Right cardiac atrium (tissue), 5 donors: ENCODE measurements at regions not wholly inside any gene's neighbourhood (a gene's known extent, or its start where the extent isn't known, plus 50 kb on each side); places are given as distances from the start of the nearest gene placed in this dataset.
A peak's percentile ranks its signal among the peaks of the same experiment; 100 is the strongest.

Experiments used
- ATAC-seq, 2 donors: fragments of 200-7000 bp; cut with Tn5 transposase; one replicate each; pipeline versions ENCODE4 v1.8.0 to v1.9.1; 2020; ENCODE audit warnings: moderate library complexity in 2 of 2, mild to moderate bottlenecking in 1 of 2
- DNase-seq, 3 donors: peaks; one replicate each; pipeline ENCODE4 v3.0.0-alpha.2; 2020
- H3K27ac ChIP-seq: one replicate; pipeline ENCODE4 v1.5.1; 2013; ENCODE audit warnings: mild to moderate bottlenecking, low read length, control low read depth, moderate library complexity
- H3K27me3 ChIP-seq: one replicate; pipeline ENCODE4 v1.6.1; 2013; ENCODE audit not compliant: control insufficient read depth, insufficient read depth
- H3K4me1 ChIP-seq: one replicate; pipeline ENCODE4 v1.6.1; 2013; ENCODE audit warnings: low read length; ENCODE audit not compliant: control insufficient read depth, insufficient read depth
- H3K4me3 ChIP-seq: one replicate; pipeline ENCODE4 v1.5.1; 2013; ENCODE audit warnings: low read length, control low read depth
- H3K9me3 ChIP-seq: one replicate; pipeline ENCODE4 v1.6.1; 2013; ENCODE audit warnings: low read length; ENCODE audit not compliant: control insufficient read depth
- WGBS: extraction: QIAGEN DNeasy Blood & Tissue Kit; methylation state at CpG from one replicate; pipeline ENCODE4 v1.1.7; 2013; 5-methylcytosine and 5-hydroxymethylcytosine counted together
- intact Hi-C, 4 donors: fragments of 100-400 bp; cut with DNase I; formaldehyde crosslinking; loops; one replicate each; pipeline versions ENCODE4 v1.11.0 to v1.14.0; 2022 to 2023
- donor health status: healthy with polysubstance abuse.
- donor health status: DM: no; HTN: yes; CAD: no.
- donor health status: DM: no; HTN: no; CAD: no.
- donor health status: DM: no; HTN: yes; CAD: no; lungs with severe emphysema.
- donor health status: DM: yes; HTN: yes; CAD: no.

DNA sequence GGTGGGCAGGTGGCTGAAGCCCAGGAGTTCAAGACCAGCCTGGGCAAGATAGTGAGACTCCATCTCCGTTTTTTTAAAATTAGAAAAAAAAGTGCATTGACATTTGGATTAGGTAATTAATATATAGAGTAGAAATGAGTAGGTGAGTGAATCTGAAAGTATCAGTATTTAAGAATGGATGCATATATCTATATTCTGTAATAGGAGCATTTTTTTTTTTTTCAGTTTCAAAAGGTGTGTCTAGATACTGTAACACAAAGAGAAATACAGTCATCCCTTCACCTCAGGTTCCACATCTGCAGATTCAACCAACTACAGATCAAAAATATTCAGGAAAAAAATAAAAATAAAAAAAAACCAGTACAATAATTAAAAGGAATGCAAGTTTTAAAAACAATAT is 50.8 kb downstream of the RBM27 start:
- intact Hi-C loops = no loop called here
- Histone ChIP-seq H3K27ac (no peak overlapping the region), H3K9me3 (no peaks in the 10 kb centered on the region), H3K4me1 (no peaks in the 10 kb centered on the region), H3K4me3 (no peak overlapping the region), H3K27me3 (no peaks in the 10 kb centered on the region)
- ATAC-seq (no peak), DNase-seq (no peak)
- WGBS = 92% methylated on average over 1 of the region's 1 CpG

DNA sequence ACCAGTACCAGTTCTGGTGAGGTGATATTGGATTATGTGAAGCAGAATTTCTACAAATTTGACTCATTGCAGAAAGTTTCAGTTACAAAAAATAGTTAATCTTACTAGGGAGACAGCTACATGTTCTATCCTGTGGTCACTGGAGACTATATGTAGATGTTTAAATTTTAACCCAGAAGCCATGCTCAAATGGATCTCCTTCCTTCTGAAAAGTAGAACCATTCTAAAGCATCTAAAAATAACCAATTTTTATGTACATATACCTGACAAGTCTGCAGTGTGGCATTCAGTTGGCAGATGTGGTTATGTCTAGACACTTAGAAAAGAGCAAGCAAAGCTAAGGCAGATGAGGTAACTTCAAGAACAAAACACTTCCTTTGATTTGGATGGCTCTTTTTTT is 65.5 kb upstream of the POU4F3 start:
- DNase-seq = no peak
- H3K9me3 ChIP-seq = no peaks in the 10 kb centered on the region
- H3K27me3 ChIP-seq = no peaks in the 10 kb centered on the region
- H3K4me3 ChIP-seq = no peak overlapping the region
- no peak for ATAC-seq
- no peak overlapping the region for H3K27ac ChIP-seq
- H3K4me1 ChIP-seq = no peaks in the 10 kb centered on the region
- intact Hi-C loops = no loop called here

DNA sequence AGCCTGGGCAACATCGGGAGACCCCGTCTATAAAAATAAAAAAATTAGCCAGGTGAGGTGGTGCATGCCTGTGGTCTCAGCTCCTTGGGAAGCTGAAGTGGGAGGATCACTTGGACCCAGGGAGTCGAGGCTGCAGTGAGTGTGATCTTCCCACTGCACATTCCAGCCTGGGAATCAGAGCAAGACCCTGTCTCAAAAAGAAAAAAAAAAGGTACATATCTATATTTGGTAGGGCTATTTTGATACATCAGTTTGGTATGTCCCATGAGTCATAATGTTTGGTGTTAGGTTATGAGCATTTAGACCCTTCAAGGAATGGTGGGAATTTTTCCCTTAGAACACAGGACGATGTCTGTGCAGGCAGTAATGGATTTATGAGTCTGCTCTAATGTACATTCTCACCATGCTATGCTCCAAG is 55.3 kb upstream of the POU4F3 start:
- no peak overlapping the region for H3K27ac ChIP-seq
- no peaks in the 10 kb centered on the region for H3K9me3 ChIP-seq
- H3K27me3 ChIP-seq = no peaks in the 10 kb centered on the region
- no peaks in the 10 kb centered on the region for H3K4me1 ChIP-seq
- ATAC-seq (peak in 1 of 2 donors; percentile 39), DNase-seq (no peak)
- WGBS = 61% methylated on average over 4 of the region's 4 CpGs
- intact Hi-C loops = no loop called here
- H3K4me3 ChIP-seq = no peak overlapping the region

DNA sequence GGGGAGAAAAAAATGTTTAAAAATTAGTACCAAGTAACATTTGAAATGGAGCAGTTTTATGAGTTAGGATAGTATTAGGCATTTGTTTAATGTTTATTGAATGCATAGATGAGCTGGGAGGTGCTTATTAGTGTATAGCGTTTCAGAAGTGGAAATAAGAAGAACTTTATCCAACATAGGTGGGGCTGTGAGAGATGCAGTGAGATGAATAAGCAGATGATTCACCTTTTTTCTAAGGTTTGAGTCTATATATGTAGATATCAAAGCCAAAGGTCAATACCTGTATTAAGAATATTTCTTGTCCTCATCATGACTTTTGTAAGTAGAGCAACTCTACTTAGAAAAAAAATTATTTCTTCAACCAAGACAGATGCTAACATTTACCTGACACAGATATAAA is 54.6 kb upstream of the POU4F3 start:
- intact Hi-C loops = no loop called here
- H3K27me3 ChIP-seq = no peaks in the 10 kb centered on the region
- ATAC-seq = no peak

More for the DNA sequence above, 54.6 kb upstream of the POU4F3 start:
- no peaks in the 10 kb centered on the region for H3K9me3 ChIP-seq
- H3K4me1 ChIP-seq = no peaks in the 10 kb centered on the region
- H3K4me3 ChIP-seq = no peak overlapping the region
- no peak for DNase-seq
- H3K27ac ChIP-seq = no peak overlapping the region
- 92% methylated on average over 1 of the region's 1 CpG for WGBS
